Dermis blood vessel endothelial cell (primary cell): ENCODE measurements at regions not wholly inside any gene's neighbourhood (a gene's known extent, or its start where the extent isn't known, plus 50 kb on each side); places are given as distances from the start of the nearest gene placed in this dataset.

Experiments used
- DNase-seq: peaks from one replicate; pipeline ENCODE4 v3.0.0; 2010

GRCh38 chr12:13592063-13592942, 389.1 kb downstream of the GRIN2B start:
- no peak for DNase-seq

GRCh38 chr12:13591488-13591887, 389.9 kb downstream of the GRIN2B start:
- no peak for DNase-seq

GRCh38 chr12:13591059-13591458, 390.3 kb downstream of the GRIN2B start:
- no peak for DNase-seq

- no peak for DNase-seq
These were observed 392.0 kb downstream of the EMP1 start for GRCh38 chr12:13588574-13588973.

DNA sequence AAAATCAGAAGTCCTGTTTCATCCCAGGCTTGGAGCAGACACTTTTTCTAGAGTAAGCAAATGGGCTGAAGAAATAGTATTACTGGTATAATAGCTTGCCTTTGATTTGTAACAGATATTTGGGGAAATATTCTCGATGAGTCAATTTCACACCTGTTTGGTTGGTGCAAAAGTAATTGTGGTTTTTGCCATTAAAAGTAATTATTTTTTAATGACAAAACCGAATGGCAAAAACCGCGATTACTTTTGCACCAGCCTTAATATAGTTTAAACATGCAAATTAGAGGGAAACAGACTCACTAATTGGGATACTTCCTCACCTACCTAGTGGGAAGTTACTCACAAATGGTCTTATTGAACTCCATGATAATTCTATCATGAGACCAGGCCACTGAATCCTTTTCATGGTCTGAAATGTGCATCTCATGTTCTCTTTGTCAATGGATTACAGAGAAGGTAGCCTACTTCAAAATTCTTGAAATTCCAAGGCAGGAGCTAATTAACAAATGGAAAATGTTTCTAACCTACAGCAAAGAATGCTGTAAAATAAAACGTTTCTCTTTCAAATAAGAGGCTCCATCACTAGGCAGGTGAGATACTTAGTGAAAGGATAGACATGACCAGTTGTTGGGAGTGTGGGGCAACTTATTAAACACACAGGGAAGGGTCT, 391.3 kb downstream of the EMP1 start:
- DNase-seq = no peak

- DNase-seq = no peak
These were observed 389.8 kb downstream of the EMP1 start for GRCh38 chr12:13586361-13586760.

DNA sequence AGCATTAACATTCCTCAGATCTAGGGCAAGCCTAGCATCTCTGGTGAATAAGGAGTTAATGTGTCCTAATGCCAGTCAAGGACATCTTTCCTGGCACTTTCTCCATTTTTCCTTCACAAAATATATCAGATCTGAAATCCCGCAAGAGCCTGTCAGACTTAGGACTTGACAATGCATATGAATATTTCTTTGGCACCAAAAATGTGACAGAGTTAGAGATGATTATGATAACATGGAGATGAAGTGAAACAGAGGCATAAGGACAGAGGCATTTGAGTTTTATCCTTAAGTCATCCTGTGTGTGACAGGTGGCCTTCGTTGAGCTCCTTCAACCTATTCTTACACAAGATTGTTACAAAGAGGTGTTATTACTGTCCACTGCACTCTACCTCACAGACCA, 388.0 kb downstream of the EMP1 start:
- no peak for DNase-seq

DNA sequence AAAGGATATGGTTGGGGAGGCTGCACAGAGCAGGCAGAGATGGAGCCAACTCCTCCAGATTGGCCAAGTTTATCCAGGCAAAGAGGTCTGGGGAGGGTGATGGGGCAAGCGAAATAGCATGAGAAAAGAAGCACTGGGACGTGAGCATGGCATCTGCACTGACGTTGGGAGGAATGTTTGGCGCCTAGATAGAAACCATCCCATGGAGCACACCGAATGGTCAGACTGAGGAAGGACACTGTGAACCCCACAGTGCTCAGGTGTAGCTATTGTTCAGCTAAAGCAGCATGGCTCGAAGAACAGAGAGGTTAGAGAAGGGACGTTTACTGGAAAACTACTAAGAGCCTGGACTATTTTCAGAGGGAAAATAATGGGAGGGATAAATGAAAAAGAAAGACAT, 387.1 kb downstream of the EMP1 start:
- no peak for DNase-seq

- no peak for DNase-seq
These were observed 385.9 kb downstream of the EMP1 start for GRCh38 chr12:13582421-13582820.

- DNase-seq = no peak
These were observed 384.5 kb downstream of the EMP1 start for GRCh38 chr12:13581031-13581430.

DNA sequence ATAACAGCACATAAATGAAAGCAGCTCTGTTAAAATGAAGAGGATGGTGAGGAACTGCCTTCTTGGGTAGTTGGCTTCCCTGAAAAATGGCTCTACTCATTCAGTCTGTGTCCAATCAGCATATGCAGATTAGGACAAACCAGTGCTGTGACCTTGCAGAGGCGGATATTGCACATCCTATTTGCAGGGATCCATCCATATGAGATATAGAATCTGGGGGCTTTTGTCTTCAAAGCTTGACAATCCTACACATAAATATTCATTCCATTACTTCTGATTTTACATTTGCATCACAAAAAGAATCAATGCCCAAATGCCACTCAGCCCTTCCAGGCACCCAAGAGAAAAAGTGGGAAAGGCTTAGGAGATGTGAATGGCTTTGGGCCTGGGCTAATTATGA, 383.7 kb downstream of the EMP1 start:
- DNase-seq = no peak

DNA sequence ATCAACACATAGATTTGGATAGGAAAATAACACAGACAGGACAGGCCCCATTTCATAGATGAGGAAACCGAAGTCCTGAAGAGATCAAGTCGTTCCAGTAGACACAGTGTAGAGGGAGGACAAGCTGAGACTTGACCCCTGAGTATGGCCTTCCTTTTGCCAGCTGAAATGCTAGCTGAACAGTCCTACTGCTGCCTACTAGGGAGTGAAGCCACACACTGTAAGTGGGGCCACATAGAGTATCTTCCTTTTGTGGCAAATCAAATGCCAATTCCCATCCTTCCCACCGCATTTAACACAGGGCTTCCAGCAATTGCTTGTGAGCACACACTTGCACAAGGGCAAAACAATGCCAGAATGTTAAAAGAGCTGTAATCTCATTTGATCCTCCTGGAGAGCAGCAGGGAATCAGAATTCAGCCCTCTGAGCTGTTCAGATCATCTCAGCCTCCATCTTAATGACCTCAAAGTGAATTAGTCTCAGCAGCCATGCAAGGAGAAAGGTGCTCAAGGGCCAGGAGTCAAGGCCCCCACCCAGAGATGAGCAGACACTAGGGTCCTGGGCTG, 380.5 kb downstream of the EMP1 start:
- no peak for DNase-seq

- no peak for DNase-seq
These were observed 377.3 kb downstream of the EMP1 start for GRCh38 chr12:13573698-13574321.

GRCh38 chr12:13571035-13571434, 374.5 kb downstream of the EMP1 start:
- no peak for DNase-seq

DNA sequence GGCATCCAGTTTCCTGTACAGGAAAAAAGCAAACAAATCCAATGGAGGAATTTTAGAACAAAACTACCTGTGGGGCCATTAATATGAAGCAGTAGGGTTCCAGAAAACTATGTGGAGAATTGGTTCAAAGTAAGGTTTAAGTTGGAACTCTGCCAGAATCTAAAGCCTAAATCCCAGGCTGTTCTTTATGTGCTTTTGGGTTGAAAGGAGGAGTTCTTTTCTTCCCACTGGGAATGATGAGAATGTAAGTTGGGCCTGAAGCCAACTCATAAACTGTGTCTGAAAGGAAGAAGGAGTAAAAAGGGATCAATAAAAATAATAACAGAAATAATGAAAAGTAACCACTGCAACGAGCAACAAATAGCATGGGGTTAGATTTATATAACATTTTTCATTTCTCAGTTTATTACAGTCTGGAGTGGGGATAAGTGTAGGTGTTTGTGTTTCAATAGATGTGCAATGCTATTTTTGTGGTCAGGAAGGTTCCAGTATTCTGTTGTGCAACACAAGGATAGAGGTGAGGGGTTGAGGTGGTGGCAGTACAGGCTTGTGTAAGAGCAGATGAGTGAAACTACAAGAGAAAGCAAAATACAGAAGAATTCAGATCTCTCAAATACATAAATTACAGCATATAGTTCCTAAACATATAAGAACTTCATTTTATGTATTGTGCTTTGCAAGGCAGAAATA, 373.6 kb downstream of the EMP1 start:
- no peak for DNase-seq

- no peak for DNase-seq
These were observed 369.8 kb downstream of the EMP1 start for GRCh38 chr12:13566292-13566691.

DNA sequence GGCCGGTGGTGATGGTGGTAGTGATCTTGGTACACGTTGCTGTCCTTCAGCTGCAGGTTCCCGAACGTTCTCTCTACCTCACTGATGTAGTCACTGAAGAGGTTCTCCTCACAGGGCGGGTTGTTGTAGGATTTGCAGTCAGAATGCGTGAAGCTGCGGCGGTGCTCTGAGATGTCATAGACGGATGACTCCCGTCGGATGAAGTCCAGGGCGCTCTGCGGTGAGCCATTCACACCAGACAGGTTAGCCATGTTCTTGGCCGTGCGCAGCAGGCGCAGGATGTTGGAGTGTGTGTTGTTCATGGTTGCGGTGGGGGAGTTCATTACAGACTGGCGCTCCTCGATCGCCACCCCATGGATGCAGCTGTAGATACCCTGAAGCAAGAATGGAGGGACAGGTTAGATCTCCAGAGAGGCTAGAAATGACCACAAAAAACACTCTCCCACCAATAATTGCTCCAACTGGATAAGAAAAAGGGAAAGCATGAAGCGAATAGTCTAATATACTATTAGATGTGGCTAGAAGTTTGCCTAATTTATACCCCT, 367.8 kb downstream of the EMP1 start:
- DNase-seq = no peak

GRCh38 chr12:13563743-13564125, 367.2 kb downstream of the EMP1 start:
- no peak for DNase-seq

DNA sequence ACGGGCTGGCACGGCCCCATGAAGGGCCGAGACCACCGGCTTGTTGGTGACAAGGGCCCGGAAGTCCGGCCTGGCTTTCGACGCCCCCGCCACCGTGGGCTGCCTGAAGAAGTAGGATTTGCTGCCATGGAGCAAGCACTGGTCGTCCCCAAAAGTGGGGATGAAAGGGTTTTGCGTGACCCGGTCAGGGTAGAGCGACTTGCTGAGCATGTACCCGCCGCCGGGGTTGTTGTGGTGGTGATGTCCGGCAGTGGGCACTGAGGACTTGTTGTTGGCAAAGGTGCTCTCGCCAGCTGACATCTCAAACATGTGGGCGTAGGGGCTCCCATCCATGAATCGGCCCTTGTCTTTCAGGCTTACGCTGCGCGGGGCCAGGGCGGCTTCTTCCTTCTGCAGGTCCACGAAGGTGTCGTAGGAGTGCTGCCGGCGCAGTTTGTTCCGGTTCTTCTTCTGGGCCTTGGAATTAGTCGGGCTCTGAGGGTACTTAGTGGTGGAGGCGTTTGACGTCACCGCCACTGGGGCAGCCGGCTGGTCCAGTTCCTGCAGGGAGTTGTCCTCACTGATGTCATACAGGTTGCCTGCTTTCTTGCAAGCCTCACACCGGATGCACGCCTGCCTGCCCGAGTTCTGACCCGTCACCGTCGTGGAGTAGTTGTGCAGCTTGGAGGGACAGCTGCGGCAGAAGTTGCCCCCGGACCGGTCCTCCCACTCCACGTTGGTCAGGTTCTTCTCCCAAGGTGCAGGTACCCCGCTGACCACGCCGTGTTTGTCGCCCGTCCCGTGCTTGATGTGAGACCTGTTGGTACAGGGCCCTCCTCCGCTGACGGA, 366.6 kb downstream of the EMP1 start:
- DNase-seq = no peak

DNA sequence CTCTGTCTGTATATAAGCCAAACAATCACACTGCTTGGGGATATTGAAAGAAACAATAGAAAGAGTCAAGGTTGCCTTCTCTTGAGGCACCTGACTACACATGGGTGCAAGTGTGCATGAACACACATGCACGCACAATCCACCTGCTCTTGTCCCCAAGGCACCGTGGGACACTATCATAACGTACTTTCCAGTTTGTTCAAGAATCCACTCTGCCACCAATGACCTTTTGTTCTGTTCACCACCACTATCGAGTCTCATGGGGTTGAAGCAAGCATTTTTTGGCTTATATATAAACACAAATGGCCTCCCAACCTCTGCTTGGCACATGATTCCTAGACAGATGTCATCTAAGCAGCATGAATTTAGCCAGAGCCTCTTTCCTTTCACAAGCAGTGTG, 365.4 kb downstream of the EMP1 start:
- DNase-seq = no peak

DNA sequence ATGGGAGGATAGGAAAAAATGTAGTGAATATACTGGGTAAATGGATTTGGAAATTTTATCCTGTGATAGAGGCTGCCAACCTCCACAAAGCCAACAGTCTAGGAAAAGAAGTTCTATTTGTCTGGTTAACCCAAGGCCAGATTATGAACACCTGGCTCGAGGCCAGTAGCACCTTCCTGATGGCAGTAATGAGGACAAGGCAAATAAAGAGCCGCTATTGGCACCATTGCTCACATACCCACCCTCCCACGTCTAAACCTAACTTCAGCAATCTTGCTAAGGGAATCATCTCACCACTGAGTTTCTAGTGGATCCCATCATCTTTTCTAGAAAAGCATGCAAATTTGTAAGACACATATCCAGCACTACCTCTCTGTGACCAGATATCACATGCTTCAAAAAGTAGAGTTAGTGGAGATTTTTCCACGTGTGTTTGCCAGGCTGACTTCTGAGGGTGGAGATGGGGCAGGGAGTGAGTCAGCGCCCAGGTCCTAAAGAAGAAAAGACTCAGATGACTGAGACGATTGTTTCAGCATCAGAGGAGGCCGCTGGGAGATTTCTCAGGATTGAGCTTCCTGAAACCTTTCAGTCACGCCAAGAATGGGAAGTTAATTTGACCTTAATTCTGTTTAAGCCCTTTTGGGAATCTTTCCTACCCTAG, 362.9 kb downstream of the EMP1 start:
- DNase-seq = no peak
